PC-3 (cell line): ENCODE measurements at regions not wholly inside any gene's neighbourhood (a gene's known extent, or its start where the extent isn't known, plus 50 kb on each side); places are given as distances from the start of the nearest gene placed in this dataset.

ENCODE experiments used
- EZH2 ChIP-seq: fragments of 300-600 bp; sonication (generic); IDR thresholded peaks from one replicate; pipeline ENCODE4 v1.6.1; 2017; ENCODE audit warnings: antibody characterized with exemption, mild to moderate bottlenecking, low read length; ENCODE audit not compliant: unreplicated experiment
- EZH2phosphoT487 ChIP-seq: fragments of 300-600 bp; sonication (generic); IDR thresholded peaks from 2 replicates; pipeline ENCODE4 v1.6.1; 2018; ENCODE audit warnings: mild to moderate bottlenecking, antibody characterized with exemption, low read length, borderline replicate concordance
- TF ChIP-seq, protein P1 (sequence below): fragments of 300-600 bp; sonication (generic); conservative IDR thresholded peaks from 2 replicates; pipeline ENCODE4 v1.5.1; 2017; ENCODE audit warnings: antibody characterized with exemption, low read depth, mild to moderate bottlenecking, low read length

DNA sequence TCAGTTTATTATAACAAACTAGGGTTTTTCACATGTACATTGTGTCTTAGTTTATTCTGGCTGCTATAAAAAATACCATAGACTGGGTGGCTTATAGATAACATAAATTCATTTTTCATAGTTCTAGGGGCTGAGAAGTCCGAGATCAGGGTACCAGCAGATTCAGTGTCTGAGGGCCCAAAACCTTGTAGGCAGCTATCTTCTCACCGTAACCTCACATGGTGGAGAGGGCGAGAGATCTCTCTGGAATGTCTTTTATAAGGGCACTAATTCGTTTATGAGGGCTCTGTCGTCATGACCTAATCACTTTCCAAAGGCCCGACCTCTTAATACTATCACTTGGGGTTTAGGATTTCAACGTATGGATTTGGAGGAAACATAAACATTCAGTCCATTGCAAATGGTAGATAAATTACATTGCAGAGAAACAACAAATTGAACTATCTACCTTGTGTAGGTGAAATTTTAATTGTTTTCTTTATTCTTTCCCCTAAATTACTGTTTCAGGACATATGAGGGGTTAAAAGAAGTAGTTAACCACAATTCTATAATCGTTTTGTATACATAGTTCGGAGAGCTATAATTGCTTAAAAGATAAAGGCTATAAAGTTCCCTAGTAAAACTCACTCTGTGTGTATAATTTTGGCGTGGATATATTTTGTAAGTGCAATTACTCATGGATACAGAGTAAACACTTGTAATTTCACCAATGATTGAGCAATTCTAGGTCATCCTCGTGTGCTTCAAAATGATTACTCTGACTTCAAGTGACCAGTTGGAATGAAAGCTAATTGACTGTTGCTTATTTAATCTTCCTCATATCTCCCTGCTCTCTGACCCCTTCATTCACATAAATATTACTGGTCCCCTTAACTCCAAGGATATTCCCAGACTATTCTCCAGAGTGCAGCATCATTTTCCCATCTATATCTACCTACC is 247.5 kb upstream of the TMEM161B start:
- TF ChIP-seq, protein P1, sequence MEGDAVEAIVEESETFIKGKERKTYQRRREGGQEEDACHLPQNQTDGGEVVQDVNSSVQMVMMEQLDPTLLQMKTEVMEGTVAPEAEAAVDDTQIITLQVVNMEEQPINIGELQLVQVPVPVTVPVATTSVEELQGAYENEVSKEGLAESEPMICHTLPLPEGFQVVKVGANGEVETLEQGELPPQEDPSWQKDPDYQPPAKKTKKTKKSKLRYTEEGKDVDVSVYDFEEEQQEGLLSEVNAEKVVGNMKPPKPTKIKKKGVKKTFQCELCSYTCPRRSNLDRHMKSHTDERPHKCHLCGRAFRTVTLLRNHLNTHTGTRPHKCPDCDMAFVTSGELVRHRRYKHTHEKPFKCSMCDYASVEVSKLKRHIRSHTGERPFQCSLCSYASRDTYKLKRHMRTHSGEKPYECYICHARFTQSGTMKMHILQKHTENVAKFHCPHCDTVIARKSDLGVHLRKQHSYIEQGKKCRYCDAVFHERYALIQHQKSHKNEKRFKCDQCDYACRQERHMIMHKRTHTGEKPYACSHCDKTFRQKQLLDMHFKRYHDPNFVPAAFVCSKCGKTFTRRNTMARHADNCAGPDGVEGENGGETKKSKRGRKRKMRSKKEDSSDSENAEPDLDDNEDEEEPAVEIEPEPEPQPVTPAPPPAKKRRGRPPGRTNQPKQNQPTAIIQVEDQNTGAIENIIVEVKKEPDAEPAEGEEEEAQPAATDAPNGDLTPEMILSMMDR, result no peak
- no peak for TF ChIP-seq EZH2phosphoT487
- no peak for TF ChIP-seq EZH2
